ENCODE measurements at regions not wholly inside any gene's neighbourhood (a gene's known extent, or its start where the extent isn't known, plus 50 kb on each side); places are given as distances from the start of the nearest gene placed in this dataset.

DNA sequence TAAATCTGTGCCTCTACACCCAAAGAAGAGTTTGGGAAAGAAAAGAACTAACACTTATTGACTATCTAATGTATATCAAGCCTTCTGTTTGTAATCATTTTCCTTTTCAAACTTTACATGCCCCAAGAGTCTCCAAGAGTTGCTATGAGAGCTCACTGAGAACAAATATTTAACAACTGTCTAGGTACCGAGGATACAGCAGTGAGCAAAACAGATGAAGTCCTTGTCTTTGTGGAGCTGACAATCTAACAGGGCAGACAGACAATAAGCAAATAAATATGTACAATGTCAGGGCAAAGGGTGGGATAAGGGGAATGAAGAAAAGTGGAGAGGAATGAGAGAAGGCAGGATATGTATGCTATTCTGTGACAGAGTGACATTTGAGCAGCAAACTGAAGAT lies 64.8 kb upstream of the KSR1 start:
- DNase-seq (ENCODE audit: low read depth in 3 of 3), result no peak

DNA sequence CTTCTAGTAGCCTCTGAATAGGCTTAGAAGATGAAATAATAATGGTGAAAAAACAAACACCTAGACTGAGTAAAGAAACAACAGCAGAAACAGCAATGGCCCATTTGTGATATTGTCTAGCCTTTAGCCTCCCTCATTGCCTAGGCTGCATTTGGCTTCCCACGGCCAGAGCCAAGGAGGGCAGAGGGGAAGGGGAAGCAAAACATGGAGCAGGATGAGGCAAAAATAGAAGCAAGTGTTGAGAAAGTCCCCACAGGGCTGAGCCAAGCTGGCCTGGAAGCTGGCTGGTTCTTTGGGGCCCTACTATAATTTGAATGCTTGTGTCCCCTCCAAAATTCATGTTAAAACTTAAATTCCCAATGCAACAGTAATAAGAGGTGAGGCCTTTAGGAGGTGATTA lies 60.2 kb upstream of the KSR1 start:
- no peak for DNase-seq (ENCODE audit: low read depth in 3 of 3)

DNA sequence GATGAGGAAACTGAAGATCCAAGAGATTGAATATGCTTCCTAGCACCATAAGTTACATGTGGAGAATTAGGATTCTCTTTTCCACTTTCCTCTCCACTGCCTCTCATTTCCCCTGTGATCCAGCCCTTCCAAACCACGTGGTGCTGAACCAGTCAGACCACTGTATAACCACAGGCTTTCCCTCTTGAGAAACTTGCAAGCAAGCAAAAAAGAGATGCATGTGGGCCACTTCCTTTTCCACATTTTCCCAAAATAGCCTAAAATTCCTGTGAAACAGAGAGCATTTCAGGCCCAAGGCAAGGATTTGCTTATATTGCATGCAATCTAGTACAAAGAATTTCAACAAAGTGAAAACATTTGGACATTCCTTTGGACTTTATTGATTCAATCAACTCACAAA lies 59.3 kb upstream of the KSR1 start:
- DNase-seq (ENCODE audit: low read depth in 3 of 3), result no peak

DNA sequence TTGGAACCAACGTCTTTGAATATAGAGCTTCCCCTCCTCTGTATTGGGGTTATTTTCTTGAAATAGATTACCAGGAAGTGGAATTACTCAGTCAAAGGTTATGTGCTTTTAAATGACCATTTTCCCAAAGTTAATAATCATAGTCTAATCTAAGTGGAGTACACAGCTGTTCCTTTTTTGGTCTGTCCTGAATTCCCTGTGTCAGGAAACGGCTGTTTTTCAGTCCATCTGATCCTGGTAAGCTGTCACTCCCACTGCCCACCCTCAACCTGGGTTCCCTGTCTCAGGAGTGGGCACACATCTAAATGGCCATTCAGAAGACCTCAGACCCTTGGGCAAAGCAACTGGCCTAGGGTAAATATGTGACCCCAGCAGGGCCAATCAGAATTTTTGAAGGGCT lies 57.6 kb upstream of the KSR1 start:
- no peak for DNase-seq (ENCODE audit: low read depth in 3 of 3)

DNA sequence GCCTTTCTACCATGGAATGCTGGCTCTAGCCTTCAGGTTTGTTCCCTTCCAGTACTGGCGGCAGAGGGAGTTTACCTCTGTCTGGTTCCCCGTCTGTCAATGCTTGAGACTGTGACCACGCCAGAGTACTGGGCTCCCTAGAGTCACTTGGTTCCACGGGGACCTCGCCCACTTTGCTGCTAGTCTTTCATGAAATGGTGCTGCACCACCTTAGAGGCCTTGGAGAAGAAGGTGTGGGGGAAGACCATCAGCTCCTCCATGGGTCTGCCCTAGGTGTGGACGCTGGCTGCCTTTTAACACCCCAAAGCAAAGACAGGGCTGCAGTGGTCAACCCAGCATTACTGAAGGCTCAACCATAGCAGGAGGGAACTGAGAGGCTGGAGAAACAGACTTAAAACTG lies 55.3 kb upstream of the KSR1 start:
- no peak for DNase-seq (ENCODE audit: low read depth in 3 of 3)

DNA sequence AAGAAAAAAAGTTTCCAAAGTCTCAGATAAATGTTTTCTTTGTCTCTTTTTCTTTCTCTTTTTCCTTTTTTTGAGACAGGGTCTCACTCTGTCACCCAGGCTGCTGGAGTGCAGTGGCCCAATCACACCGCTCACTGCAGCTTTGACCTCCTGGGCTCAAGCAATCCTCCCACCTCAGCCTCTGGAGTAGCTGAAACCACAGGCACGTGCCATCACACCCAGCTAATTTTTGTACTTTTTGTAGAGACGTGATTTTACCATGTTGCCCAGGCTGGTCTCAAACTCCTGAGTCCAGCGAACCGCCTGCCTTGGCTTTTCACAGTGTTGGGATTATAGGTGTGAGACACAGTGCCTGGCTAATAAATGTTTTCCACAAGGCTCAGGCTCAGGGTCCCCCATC lies 53.3 kb upstream of the KSR1 start:
- no peak for DNase-seq (ENCODE audit: low read depth in 3 of 3)

DNA sequence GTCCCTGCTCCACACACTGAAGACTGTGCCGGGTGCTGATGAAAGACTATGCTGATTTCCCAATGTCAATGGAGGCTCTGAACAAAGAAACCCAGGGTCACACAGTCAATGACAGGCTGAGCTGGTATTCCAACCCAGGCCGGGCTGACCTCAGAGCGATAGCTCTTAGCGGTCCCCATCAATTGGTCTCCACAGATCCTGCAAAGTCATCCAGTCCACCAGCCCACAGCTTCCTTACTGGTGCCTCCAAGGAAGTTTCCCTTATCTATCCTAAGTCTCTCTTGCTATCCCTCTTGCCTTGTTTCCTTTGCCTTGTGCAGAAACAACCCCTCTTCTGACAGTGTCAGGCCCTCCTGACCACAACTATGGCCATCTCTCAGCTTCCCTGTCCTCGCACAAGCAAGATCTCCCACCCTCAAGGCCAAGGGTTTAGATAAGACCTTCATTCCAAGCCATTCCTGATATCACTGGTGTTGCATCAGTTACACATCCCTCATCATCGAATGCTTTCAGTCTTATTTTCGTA lies 52.7 kb upstream of the KSR1 start:
- DNase-seq (ENCODE audit: low read depth in 3 of 3), result no peak

DNA sequence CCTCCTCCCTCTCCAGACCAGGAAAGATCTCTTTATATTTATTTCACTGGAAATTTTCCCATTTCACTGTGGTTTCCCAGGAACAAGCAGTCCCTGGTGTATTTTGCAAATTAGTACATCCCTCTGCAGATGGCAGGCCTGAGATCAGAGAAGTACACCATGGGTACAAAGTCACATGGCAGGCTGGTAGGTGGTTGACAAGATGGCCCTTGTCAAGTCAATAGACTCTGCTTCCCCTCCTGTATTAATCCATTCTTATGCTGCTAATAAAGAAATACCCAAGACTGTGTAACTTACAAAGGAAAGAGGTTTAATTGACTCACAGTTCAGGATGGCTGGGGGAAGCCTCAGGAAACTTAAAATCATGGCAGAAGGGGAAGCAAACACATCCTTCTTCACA lies 51.6 kb upstream of the KSR1 start:
- no peak for DNase-seq (ENCODE audit: low read depth in 3 of 3)

All from stimulated activated CD4-positive, alpha-beta T cell treated with anti-CD3 and anti-CD28 coated beads, TNF-alpha, amount 100 ng/mL, for 24 hours (primary cell).